NCI-H2196 (cell line): ENCODE measurements at regions not wholly inside any gene's neighbourhood (a gene's known extent, or its start where the extent isn't known, plus 50 kb on each side); places are given as distances from the start of the nearest gene placed in this dataset.
"Not testable (repeated sequence)": the region's sequence is repeated elsewhere in the genome, so short reads cannot be mapped to it uniquely, and the experiment has no call there.

Experiments used
- DNase-seq: peaks from one replicate; lab custom pipeline; 2025; ENCODE audit not compliant: unreplicated experiment; lab: John Stamatoyannopoulos, UW

DNA sequence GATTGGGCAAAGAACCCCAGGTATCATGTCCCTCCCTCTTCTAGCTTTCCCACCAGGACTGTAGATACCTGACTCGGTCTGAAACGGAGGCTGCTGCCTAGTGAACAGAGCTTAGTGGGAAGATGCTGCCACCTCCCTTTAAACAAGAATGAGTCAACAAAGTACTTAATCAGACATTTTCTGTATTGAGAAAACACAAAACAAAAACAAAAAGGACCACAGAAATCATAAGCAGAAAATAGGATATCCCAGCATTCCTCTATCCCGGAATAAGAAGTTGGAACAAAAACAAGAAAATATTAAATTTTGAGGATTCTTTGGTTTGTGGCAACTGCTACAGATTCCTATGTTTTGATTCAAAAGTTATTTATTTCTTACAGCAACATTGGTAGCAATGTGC, 51.7 kb upstream of the COL8A1 start:
- DNase-seq = no peak

DNA sequence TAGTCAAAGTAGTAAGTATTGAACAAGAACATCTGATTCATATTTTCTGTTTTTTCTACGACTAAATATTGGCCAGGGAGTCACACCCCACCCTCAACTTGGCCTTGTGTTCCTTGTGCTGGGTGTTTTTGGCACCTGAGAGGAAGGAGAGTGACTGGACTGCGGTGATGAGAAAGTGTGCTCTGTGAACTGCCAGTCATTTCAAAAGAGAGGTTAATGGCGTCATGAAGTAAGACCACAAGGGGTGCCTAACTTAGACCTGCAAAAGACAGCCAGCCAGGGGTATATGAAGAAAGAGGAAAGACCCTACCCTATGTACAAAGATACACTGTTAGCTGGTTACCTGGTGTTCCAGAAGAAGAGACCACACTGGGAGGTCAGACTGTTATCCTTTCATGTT, 58.4 kb upstream of the COL8A1 start:
- no peak for DNase-seq

DNA sequence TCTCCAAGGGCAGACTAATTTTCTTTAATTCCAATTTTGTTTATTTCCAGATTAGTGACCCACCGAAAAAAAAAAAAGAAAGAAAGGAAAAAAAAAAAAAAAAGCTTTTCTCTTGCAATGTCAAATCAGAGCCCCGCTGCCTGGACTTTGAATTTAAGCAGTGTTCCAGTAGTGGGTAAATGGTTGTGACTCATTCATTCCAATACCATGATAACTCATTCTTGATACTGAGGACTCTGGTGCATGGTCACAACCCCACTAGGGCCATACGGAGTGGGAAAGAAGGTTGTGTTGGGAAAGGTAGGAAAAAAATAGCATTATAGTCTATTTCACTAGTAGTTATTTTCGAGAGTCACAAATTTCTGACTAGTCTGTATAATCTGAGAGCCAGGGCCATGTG, 59.1 kb upstream of the COL8A1 start:
- DNase-seq = no peak

DNA sequence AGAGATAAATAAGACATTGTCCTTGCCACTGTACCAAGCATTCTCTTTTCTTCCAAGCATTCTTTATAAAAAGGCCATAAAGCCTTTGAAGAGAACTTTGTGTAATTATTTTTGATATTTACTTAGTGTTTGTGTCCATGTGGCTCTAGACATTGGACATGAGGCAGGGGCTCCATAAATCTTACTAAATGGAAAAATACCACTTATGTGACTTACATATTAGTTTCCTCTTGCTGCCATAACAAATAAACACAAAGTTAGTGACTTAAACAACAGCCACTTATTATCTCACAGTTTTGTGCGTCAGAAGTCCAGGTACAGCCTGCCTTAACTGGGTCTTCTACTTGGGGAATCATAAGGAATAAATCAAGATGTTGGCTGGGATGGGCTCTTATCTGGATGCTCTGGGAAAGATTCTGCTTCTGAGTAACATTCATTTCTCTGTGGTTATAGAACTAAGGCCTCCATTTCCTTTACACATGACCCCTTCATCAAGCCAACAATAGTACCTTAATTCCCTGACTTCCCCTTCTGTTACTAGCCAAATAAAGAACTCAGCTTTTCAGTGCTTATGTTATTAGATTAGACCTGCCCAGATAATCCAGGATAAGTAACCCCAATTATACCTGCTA, 59.9 kb upstream of the COL8A1 start:
- DNase-seq = no peak

DNA sequence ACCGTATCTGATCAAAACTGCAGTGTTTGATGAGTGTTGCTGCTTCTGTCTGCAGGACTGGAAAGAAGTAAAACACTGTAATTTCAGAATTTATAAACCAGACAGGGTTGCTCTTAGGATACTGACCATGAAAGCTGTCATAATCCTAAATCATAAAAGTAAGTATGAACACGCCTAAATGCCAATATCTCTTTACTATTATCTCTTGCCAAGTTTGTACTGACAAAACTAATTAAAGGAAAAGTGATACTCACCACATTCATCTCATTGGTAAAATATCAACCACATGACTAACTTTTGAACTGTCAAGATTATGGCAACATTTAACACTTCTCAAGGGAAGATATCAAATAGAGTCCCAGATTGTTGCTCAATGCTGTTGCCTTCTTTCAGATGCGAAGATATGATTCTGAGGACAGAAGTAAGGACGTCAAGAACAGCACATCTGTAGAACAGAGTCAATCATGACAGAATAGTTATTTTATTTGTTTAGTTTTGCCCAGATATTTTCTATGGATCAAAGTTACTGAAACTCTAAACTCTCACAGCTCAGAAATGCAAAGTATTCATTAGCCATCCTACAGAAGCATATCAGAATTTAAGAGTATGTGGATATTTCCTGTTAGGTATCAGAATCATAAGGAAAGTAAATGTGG, 61.4 kb upstream of the COL8A1 start:
- no peak for DNase-seq

DNA sequence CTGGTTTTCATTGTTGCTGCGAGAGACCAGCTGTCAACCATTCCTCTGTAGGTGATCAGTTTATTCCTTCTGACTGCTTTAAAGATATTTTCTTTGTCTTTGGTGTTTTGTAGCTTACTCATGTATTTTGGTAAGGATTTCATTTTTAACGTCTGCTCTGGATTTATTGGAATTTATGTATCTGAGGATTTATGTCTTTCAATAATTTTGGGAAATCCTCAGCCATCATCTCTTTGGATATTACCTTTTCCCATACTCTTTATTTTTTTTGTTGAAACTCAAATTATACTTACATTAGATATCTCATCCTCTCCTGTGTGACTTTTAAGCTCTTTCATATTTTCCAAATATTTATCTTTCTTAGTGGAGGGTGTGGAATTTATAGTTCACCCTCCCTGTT, 62.7 kb upstream of the COL8A1 start:
- no peak for DNase-seq

DNA sequence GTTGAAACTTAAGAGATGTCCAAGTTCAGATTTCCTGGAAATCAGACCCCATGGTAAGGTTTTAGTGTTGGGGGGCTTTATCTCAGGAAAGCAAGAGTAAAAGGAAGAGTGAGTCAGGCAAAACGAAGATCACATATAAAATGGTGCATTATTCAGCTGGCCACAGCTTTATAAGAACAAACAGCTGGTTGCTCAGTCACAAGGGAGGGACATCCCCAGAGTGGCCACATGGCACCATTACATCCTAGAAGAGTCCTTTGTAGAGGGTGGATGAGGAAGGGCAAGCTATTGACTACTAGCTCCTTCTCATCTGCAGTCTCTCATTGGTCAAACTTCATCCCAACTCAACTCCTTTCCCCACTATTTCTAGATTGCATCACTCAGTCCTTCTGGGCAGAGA, 68.3 kb upstream of the COL8A1 start:
- DNase-seq = no peak

DNA sequence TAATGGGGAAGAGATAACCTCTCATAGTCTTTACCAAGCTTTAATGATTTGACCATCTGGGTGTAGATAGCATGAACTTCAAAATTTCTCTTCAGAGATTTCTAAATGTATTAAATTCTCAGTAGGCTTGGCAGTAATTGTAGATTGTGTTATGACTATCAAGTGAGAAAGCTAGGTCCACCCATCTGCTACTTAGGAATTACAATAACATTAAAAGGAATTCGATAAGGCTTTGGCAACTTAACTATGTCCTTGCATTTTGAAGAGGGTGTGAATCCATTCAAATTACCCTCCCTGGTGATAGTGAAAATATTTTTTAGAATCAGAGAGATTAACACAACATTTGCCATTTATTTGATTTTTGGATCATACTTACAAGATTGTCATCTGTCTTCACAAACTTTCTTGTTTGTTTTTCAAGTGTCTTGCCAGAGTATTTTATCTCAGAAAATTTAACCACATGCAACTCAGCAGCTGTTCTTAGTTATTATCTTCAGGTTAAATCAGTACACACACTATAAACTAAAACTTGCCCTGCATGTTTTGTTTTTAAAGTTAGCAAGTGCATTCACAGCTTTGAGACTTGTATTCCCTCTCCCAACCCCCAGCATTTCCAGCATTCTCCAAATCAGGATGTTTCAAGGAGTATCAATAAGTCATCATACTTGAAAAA, 69.6 kb upstream of the COL8A1 start:
- no peak for DNase-seq

DNA sequence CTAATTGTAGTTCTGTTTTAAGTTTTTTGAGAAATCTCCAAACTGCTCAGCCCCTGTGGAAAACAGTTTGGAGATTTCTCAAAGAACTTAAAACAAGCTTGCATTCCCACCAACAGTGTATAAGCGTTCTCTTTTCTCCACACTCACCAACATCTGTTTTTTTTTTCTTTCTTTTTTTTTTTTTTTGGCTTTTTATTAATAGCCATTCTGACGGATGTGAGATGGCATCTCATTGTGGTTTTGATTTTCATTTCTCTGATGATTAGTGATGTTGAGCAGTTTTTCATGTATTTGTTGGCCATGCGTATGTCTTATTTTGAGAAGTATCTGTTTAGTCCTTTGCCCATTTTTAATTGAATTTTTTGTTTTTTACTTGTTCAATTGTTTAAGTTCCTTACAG, 73.1 kb upstream of the COL8A1 start:
- no peak for DNase-seq

DNA sequence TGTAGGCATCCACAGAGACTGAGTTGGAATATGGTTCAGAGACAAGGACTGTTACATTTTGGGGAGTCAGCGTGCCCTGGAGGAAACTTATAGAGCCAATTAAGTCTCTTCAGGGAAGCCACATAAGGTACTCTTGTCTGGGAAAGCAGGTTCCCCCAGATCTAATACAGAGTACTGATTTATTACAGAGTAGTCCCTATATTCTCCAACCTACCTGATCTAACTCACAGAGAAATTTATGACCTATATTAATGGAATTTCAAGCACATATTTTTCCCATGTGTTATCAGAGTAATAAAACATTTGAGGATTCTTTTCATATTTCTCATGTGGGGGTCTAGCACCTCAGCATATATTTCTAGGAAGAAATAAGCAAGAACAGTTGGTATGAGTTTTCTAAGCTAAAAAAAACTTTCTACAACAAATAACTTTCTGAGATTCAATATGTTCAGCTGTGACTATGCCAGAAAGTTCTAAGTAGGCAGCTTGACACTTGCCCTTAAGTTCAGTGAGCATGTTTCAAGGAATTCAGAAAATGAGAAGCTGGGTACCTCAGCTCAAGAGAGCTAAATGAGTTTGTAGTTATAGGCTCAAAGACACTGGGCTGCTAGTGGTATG, 75.3 kb upstream of the COL8A1 start:
- no peak for DNase-seq

DNA sequence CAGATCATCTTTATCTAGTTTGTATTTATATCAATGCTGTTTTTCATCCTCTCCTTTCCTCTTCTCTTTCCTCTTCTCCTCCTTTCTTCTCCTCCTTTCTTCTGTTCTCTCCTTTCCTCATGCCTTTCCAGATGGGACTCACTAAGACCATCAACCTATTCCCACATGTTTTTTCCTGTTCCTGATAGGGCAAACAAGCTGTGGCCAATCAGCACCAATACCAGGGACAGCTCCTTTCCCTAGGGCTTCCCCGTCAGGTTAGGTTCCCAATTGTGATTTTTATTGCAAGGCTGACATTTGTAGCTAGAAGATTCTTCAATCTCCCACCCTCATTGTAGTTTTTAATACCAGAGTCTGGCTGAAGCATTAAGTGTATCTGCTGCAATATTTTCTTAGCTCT, 76.3 kb upstream of the COL8A1 start:
- DNase-seq = no peak

DNA sequence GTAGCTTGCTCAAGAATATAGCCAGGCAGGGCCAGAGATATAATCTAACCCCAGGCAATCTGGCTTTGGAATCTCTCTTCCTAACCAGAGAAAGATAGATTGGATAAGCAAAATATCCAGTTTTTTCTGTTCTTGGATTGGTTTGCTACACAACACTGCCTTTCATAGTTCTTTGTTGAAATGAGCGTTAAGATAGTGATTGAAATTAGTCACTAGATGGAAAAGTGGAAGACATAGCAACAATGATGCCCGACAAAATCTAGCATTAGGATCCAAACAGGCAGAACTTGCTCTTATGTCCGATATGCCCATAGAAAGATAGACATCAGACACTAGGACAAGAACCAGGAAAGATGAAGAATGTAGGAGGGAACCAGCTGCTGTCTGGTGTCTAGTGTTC, 77.3 kb upstream of the COL8A1 start:
- no peak for DNase-seq

DNA sequence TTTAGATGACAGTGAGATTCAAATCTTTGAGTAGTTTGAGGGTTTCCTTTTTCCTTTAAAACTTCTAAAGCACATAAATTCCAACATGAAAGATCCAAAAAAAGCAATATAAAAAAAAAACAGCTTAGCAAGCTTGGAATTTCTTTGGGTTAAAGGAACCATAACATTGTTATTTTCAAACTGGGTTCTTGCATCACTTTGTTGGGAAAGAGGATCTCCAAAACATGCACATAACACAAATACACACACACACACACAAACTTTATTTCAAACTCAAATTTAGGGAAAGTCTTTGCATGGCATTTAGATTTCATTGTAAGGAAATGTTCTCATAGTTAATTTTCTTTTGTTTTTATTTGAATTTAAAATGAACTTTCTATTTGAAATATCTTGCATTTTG, 79.2 kb upstream of the COL8A1 start:
- no peak for DNase-seq

DNA sequence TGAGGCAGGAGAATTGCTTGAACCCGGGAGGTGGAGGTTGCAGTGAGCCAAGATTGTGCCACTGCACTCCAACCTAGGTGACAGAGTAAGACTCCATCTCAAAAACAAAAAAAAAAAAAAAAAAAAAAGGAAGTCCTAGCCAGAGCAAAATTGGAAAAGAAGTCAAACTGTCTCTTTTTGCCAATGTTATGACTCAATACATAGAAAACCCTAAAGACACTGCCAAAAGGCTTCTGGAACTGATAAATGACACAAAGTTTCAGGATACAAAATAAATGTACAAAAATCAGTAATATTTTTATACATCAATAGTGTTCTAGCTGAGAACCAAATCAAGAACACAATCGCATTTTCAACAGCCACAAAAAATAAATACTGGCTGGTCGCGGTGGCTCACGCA, 82.5 kb upstream of the COL8A1 start:
- not testable (repeated sequence) for DNase-seq

DNA sequence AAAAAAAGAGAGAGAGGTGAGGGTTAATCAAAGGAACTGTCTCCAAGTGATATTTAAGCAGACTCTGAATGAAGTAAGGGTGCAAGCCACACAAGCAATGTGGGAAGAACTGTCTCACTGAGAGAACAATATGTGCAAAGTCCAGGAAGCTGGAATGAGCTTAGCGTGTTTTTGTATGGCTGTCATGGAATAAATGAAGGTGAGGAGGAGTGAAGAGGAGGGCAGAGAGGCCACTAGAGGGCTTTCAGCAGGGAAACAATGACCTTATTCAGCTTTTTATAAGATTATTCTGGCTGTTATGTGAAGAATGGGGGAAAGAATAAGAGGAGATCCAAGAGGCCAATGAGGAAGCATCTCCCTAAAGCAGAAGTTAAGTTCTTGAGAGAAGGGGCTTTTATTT, 86.9 kb upstream of the COL8A1 start:
- no peak for DNase-seq

DNA sequence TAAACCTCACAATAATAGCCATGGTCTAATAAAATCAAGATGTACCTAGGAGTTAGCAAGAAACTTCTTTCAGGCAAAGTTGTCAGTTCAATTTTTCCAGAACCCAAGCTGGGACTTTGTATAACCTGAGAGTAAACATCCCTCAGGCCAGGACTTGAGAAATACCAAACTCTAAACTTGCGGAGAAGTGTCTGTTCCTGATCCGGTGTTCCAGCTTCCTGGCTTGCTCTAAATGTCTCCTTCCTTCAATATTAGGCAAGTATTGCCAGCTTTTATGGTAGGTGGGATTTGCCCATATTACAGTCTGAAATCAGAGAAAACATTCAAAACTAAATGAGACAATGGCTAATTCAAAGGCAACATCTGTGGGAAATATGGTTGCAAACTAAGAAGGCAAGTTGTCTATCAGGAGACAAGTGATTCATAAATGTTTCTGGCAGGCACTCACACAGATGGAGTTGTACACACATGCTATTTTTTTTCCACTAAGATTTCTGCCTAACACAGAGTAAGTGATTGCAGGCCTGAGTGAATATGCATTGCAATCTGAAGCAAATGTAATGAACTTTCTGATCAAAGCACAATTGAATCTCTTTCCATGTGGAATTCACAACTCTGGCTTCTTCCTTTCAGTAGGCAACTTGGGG, 88.3 kb upstream of the COL8A1 start:
- no peak for DNase-seq

DNA sequence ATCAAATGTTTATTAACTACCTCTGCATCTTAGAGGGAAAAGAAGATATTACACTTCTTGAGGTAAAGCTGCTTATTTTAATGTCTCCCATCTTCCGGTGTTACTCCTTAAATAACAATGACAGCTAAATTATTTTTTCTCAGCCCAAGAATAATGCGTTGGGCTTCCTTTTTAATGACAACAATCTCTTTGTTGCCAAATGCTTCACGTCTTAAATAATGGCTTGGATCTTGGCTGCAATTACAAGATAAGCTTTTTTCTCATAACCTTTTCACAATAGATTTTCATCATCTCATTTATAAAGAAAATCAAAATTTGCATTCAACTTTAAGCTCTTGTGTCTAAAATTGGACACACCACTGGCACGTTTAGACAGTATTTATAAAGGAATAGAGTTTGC, 89.2 kb upstream of the COL8A1 start:
- DNase-seq = no peak

DNA sequence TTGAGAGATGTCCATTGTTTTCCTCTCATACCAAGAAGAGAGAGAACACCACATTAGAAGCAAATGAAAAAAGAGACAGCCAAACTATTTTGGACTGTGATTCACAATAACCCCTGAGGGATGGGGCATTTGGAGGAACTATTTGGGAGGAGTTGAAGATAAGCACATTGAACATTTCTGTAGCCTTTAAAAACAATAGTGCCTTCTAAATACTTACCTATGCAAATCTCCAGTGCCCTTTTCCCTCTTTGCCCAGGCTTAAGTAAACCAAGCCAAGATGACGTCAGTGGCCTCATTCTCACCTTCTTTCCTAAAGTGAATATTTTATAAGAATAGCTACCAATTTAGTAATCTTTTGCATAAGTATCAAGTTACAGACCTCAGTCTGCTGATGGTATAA, 89.7 kb upstream of the COL8A1 start:
- no peak for DNase-seq

DNA sequence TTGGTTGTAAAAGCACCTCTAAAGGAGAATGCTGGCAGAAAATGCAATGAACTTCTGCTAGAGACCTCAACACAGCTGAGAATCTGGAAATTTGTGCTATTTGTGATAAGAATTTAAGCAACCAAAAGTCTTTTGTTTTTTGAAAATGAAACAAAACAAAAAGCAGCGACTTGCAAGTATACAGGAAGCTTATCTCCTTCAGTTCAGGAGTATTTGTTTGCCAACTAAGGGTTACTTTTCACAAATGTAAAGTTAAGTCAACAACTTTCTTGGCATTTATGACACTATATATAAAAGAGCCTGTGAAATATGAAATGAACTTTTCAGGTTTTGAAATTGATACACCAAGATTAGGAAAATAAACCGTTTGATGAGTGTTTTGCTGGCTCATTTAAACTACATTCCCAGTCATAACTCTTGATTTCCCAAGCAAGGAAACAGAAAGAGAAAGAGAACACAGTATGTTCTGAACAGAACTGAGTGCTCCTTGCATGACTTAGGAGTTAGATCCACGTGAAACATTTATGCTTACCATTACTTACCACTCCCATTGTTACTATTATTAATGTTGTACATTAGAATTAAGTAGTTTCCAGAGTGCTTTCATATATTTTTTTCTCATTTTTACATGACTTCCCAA, 92.3 kb upstream of the COL8A1 start:
- DNase-seq = no peak

DNA sequence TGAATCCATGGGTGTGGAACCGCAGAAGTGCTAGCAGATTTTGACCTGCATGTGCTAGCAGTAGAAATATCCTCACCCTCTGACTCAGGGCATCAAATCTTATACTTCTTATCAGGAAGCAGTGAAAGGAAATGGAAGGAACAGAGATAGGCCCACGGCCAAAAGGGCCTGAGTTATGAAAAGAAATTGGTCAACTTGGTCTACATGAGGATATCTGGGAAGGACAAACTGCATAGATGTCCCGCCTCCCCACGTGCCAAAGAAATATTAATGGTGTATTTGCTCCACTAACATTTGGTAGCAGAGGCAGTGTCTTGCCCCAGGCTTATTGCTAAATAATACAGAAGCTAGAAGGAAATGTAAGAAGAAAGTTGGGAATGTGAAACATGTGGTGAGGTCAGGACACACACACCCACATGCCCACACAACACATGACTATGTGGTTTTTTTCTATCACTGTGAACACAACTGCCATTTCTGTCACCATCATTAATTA, 93.6 kb upstream of the COL8A1 start:
- no peak for DNase-seq

DNA sequence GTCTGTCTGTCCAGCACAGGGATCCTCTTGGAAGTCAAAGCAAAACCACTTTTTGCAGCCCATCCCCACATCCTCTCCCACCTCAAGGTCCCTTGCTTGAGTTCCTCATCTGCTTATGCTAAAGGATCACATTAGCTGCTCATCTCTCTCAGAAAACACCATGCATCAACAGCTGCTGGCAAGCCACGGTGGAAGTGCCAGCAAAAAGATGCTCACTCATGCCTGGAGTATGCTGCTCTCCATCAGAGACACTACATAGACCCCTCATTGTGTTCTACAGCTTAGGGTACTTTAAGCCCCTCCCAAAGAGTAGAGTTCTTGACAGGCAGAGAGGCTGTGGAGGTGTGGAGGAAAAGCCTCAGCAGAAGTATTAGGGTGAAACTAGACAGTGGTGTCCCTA, 94.6 kb upstream of the COL8A1 start:
- no peak for DNase-seq
